ENCODE measurements at regions not wholly inside any gene's neighbourhood (a gene's known extent, or its start where the extent isn't known, plus 50 kb on each side); places are given as distances from the start of the nearest gene placed in this dataset.

GRCh38 chr6:7021301-7021700, 86.5 kb upstream of the RREB1 start:
- CTCF ChIA-PET = no interaction called here
- Histone ChIP-seq H3K9me3 (ENCODE audit: control insufficient read depth, insufficient read depth, low read depth, low read length) (no peaks in the 10 kb centered on the region), H3K4me3 (ENCODE audit: low read depth, low read length) (no peak overlapping the region), H3K27ac (ENCODE audit: extremely low read depth, low read depth, low read length) (no peak overlapping the region), H3K36me3 (ENCODE audit: control insufficient read depth in 2 of 2, insufficient read depth in 1 of 2, low read length in 2 of 2) (no peaks in the 10 kb centered on the region), H3K4me1 (ENCODE audit: control insufficient read depth, insufficient read depth, low read length) (no peaks in the 10 kb centered on the region)
- POLR2A ChIA-PET = no interaction called here
- TF ChIP-seq ZNF157 (tag by site-specific recombination; IDR thresholded peaks at IDR 0.05) (no peak), PBX3 (CRISPR knock-in tag; IDR thresholded peaks at IDR 0.05) (no peak), ZNF24 (tag by site-specific recombination; IDR thresholded peaks at IDR 0.05) (no peak), ZNF280D (tag by site-specific recombination; IDR thresholded peaks at IDR 0.05) (no peak), PRDM6 (tag by site-specific recombination; IDR thresholded peaks at IDR 0.05) (no peak), ZNF776 (tag by site-specific recombination; IDR thresholded peaks at IDR 0.05; ENCODE audit: borderline replicate concordance) (no peak), ZNF138 (tag by site-specific recombination; IDR thresholded peaks at IDR 0.05; ENCODE audit: borderline replicate concordance) (no peak), ZNF561 (tag by site-specific recombination; IDR thresholded peaks at IDR 0.05; ENCODE audit: borderline replicate concordance) (no peak), BCL11A (tag by site-specific recombination; IDR thresholded peaks at IDR 0.05; ENCODE audit: low read depth) (no peak), ZNF398 (tag by site-specific recombination; IDR thresholded peaks at IDR 0.05) (no peak), ZNF354C (tag by site-specific recombination; IDR thresholded peaks at IDR 0.05; ENCODE audit: borderline replicate concordance, low read depth) (no peak), ZSCAN30 (tag by site-specific recombination; IDR thresholded peaks at IDR 0.05) (no peak), ZNF530 (tag by site-specific recombination; IDR thresholded peaks at IDR 0.05; ENCODE audit: low read depth) (no peak), ZXDB (tag by site-specific recombination; IDR thresholded peaks at IDR 0.05) (no peak), ZNF585B (tag by site-specific recombination; IDR thresholded peaks at IDR 0.05) (no peak), TCF7L2 (IDR thresholded peaks at IDR 0.05; ENCODE audit: borderline replicate concordance, low read depth, low read length) (no peak), ZBTB11 (tag by site-specific recombination; conservative IDR thresholded peaks at IDR 0.05; ENCODE audit: low read depth) (no peak)

All from HEK293 (cell line).